PC-3 (cell line): ENCODE measurements at regions not wholly inside any gene's neighbourhood (a gene's known extent, or its start where the extent isn't known, plus 50 kb on each side); places are given as distances from the start of the nearest gene placed in this dataset.

Experiments used
- ATAC-seq: fragments of 200-7000 bp; cut with Tn5 transposase; 2 replicates; pipeline ENCODE4 v1.9.1; 2020; ENCODE audit warnings: mild to moderate bottlenecking, moderate library complexity
- BruUV-seq: library from RNA; stranded (reverse); fragments of 400-500 nt; replicated peaks from 2 replicates; lab custom pipeline; 2021; lab: Mats Ljungman, UMichigan
- CTCF ChIA-PET: fragments of 300-600 bp; sonication (Branson Sonifier 250); formaldehyde crosslinking; loops from one replicate; lab custom pipeline; 2022; ENCODE audit warnings: antibody characterized with exemption; lab: Charles Lee
- POLR2A ChIA-PET: fragments of 300-600 bp; sonication (Branson Sonifier 250); formaldehyde crosslinking; loops from one replicate; lab custom pipeline; 2022; ENCODE audit warnings: antibody characterized with exemption; ENCODE audit not compliant: unreplicated experiment; lab: Charles Lee
- DNase-seq: peaks from one replicate; pipeline ENCODE4 v3.0.0-alpha.2; 2015
- H2AFZ ChIP-seq: fragments of 300-600 bp; sonication (generic); 2 replicates; pipeline ENCODE4 v1.6.0; 2016; ENCODE audit warnings: antibody characterized with exemption, low read length
- H3F3A ChIP-seq: fragments of 300-600 bp; sonication (generic); one replicate; pipeline ENCODE4 v1.6.0; 2017; ENCODE audit warnings: antibody characterized with exemption, low read length, control low read depth, mild to moderate bottlenecking; ENCODE audit not compliant: unreplicated experiment
- H3K27ac ChIP-seq: fragments of 300-600 bp; sonication (generic); 2 replicates; pipeline ENCODE4 v1.5.1; 2016; ENCODE audit warnings: mild to moderate bottlenecking, low read length
- H3K27me3 ChIP-seq: fragments of 300-600 bp; sonication (generic); 2 replicates; pipeline ENCODE4 v1.6.1; 2016; ENCODE audit warnings: low read length, mixed read lengths
- H3K36me3 ChIP-seq: fragments of 300-600 bp; sonication (generic); 2 replicates; pipeline ENCODE4 v1.6.1; 2016; ENCODE audit warnings: low read depth, mixed run types, low read length, mixed read lengths
- H3K4me1 ChIP-seq: fragments of 300-600 bp; sonication (generic); 2 replicates; pipeline ENCODE4 v1.5.1; 2016; ENCODE audit warnings: low read length; ENCODE audit not compliant: insufficient read depth
- H3K4me2 ChIP-seq: fragments of 300-600 bp; sonication (generic); 2 replicates; pipeline ENCODE4 v1.6.0; 2016; ENCODE audit warnings: low read length
- H3K4me3 ChIP-seq: fragments of 300-600 bp; sonication (generic); 2 replicates; pipeline ENCODE4 v1.5.1; 2016; ENCODE audit warnings: mild to moderate bottlenecking, low read length, mixed read lengths
- H3K79me2 ChIP-seq: fragments of 300-600 bp; sonication (generic); 2 replicates; pipeline ENCODE4 v1.6.1; 2017; ENCODE audit warnings: low read length, mixed read lengths
- H3K9ac ChIP-seq: fragments of 300-600 bp; sonication (generic); 2 replicates; pipeline ENCODE4 v1.6.0; 2016; ENCODE audit warnings: mild to moderate bottlenecking, low read length
- H3K9me2 ChIP-seq: fragments of 300-600 bp; sonication (generic); replicated peaks from 2 replicates; pipeline ENCODE4 v1.6.1; 2016; ENCODE audit warnings: mixed run types, low read length, mixed read lengths
- H3K9me3 ChIP-seq: fragments of 300-600 bp; sonication (generic); 2 replicates; pipeline ENCODE4 v1.6.1; 2016; ENCODE audit warnings: low read length, mixed read lengths
- H4K20me1 ChIP-seq: fragments of 300-600 bp; sonication (generic); 2 replicates; pipeline ENCODE4 v1.6.1; 2016; ENCODE audit warnings: low read length, mixed read lengths
- EZH2 ChIP-seq: fragments of 300-600 bp; sonication (generic); IDR thresholded peaks from one replicate; pipeline ENCODE4 v1.6.1; 2017; ENCODE audit warnings: antibody characterized with exemption, mild to moderate bottlenecking, low read length; ENCODE audit not compliant: unreplicated experiment
- EZH2phosphoT487 ChIP-seq: fragments of 300-600 bp; sonication (generic); IDR thresholded peaks from 2 replicates; pipeline ENCODE4 v1.6.1; 2018; ENCODE audit warnings: mild to moderate bottlenecking, antibody characterized with exemption, low read length, borderline replicate concordance
- intact Hi-C: fragments of 100-400 bp; cut with micrococcal nuclease; formaldehyde crosslinking; loops from 2 replicates; pipeline ENCODE4 v1.9.0; 2023
- TF ChIP-seq, protein P1 (sequence below): fragments of 300-600 bp; sonication (generic); conservative IDR thresholded peaks from 2 replicates; pipeline ENCODE4 v1.5.1; 2017; ENCODE audit warnings: antibody characterized with exemption, low read depth, mild to moderate bottlenecking, low read length

DNA sequence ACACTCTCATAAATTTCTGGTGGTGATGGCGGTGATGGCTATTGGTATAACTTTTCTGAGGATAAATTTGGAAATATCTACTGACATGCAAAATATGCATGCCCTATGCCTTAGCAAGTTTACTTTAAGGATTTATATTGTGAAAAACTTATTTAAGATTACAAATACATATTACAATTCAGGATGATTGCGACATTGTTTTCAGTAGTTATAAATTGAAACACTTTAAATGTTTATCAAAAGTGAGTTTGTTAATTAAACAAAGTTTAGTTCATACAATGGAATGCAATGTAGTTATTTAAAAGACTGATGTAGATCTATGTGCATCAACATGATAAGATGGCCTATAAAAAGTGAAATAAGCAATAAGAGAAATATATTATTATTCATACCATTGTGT, 331.3 kb upstream of the NR5A2 start:
- TF ChIP-seq EZH2, result no peak
- TF ChIP-seq, protein P1, sequence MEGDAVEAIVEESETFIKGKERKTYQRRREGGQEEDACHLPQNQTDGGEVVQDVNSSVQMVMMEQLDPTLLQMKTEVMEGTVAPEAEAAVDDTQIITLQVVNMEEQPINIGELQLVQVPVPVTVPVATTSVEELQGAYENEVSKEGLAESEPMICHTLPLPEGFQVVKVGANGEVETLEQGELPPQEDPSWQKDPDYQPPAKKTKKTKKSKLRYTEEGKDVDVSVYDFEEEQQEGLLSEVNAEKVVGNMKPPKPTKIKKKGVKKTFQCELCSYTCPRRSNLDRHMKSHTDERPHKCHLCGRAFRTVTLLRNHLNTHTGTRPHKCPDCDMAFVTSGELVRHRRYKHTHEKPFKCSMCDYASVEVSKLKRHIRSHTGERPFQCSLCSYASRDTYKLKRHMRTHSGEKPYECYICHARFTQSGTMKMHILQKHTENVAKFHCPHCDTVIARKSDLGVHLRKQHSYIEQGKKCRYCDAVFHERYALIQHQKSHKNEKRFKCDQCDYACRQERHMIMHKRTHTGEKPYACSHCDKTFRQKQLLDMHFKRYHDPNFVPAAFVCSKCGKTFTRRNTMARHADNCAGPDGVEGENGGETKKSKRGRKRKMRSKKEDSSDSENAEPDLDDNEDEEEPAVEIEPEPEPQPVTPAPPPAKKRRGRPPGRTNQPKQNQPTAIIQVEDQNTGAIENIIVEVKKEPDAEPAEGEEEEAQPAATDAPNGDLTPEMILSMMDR, result no peak
- TF ChIP-seq EZH2phosphoT487, result no peak
- Histone ChIP-seq H3F3A (no peaks in the 10 kb centered on the region), H3K36me3 (no peaks in the 10 kb centered on the region), H3K27ac (no peak overlapping the region), H3K9me2 (no peaks in the 10 kb centered on the region), H3K9me3 (no peaks in the 10 kb centered on the region), H3K4me1 (peaks cover 7% of the 10 kb centered on the region), H3K79me2 (no peaks in the 10 kb centered on the region), H2AFZ (no peak overlapping the region), H3K4me3 (no peak overlapping the region), H3K27me3 (no peaks in the 10 kb centered on the region), H3K9ac (no peak overlapping the region), H4K20me1 (no peaks in the 10 kb centered on the region), H3K4me2 (no peak overlapping the region)
- no TSS peak for BruUV-seq
- DNase-seq (no peak), ATAC-seq (no peak)
- intact Hi-C loops, result loop anchor here (10.0 kb wide), 2 partner anchors 159 to 379 kb away; no protein-coding TSS in a partner anchor
- CTCF ChIA-PET, result no interaction called here
- POLR2A ChIA-PET, result no interaction called here

DNA sequence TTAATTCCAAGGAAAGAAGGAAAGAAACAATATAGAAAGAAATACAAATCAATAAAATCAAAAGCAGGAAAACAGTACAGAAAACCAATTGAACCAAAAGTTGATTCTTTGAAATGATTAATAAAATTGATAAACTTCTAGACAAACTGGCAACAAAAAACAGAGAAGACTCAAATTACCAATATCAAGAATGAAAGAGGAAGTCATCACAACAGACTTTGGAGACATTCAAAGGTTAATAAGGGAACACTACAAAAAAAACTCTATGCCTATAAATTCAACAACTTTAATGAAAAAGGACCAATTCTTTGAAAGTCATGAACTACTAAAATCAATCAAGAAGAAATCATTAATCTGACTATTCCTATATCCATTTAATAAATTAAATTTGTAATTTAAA, 329.3 kb upstream of the NR5A2 start:
- no peak for ATAC-seq
- no peaks in the 10 kb centered on the region for H3F3A ChIP-seq

DNA sequence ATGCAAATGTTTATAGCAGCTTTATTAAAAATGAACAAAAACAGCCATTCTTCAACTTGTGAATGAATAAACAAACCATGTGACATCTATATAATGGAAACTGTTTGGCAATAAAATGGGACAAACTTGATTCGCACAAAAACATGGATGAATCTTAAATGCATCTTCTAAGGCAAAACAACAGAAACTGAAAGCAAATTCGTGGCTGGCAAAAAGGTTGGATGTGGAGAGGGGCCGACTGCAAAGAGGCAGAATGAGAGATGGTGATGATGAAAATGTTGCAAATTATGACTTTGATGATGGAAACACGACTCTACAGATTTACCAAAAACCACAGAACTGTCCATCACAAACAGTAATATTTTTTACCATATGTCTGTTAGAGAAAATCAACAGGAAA, 327.0 kb upstream of the NR5A2 start:
- Histone ChIP-seq H3K4me1 (no peaks in the 10 kb centered on the region), H3K9me3 (no peaks in the 10 kb centered on the region), H3K36me3 (no peaks in the 10 kb centered on the region), H3K27ac (no peak overlapping the region), H3K4me3 (no peak overlapping the region), H3K4me2 (no peak overlapping the region), H4K20me1 (no peaks in the 10 kb centered on the region), H3K9ac (no peak overlapping the region), H3K9me2 (no peaks in the 10 kb centered on the region), H3K27me3 (no peaks in the 10 kb centered on the region), H3F3A (no peaks in the 10 kb centered on the region), H2AFZ (no peak overlapping the region), H3K79me2 (no peaks in the 10 kb centered on the region)
- no peak for ATAC-seq
- intact Hi-C loops, result no loop called here
- POLR2A ChIA-PET, result no interaction called here
- DNase-seq, result no peak
- TF ChIP-seq EZH2phosphoT487 (no peak), EZH2 (no peak)
- TF ChIP-seq, protein P1, result no peak
- BruUV-seq, result no TSS peak
- CTCF ChIA-PET, result no interaction called here

More for the DNA sequence above, 329.3 kb upstream of the NR5A2 start:
- H3K4me1 ChIP-seq, result no peaks in the 10 kb centered on the region
- no peaks in the 10 kb centered on the region for H3K79me2 ChIP-seq
- H2AFZ ChIP-seq, result no peak overlapping the region
- ChIA-PET POLR2A (no interaction called here), CTCF (no interaction called here)
- H3K4me3 ChIP-seq, result no peak overlapping the region
- BruUV-seq, result no TSS peak
- DNase-seq, result no peak
- H3K9ac ChIP-seq, result no peak overlapping the region
- intact Hi-C loops, result loop anchor here (10.0 kb wide), 2 partner anchors 157 to 377 kb away; no protein-coding TSS in a partner anchor
- no peaks in the 10 kb centered on the region for H3K36me3 ChIP-seq
- H3K27ac ChIP-seq, result no peak overlapping the region
- H3K27me3 ChIP-seq, result no peaks in the 10 kb centered on the region
- H3K4me2 ChIP-seq, result no peak overlapping the region
- H4K20me1 ChIP-seq, result no peaks in the 10 kb centered on the region
- H3K9me3 ChIP-seq, result no peaks in the 10 kb centered on the region
- TF ChIP-seq EZH2 (no peak), EZH2phosphoT487 (no peak)
- TF ChIP-seq, protein P1, result no peak
- H3K9me2 ChIP-seq, result no peaks in the 10 kb centered on the region
